H9 (cell line): ENCODE measurements at regions not wholly inside any gene's neighbourhood (a gene's known extent, or its start where the extent isn't known, plus 50 kb on each side); places are given as distances from the start of the nearest gene placed in this dataset.

ENCODE experiments used
- DNase-seq: peaks from one replicate; pipeline ENCODE4 v3.0.0-alpha.2; 2017
- H2AFZ ChIP-seq: one replicate; pipeline ENCODE4 v1.6.1; 2013; ENCODE audit warnings: mild to moderate bottlenecking, low read length, control low read depth, moderate library complexity
- H2AK5ac ChIP-seq: 2 replicates; pipeline ENCODE4 v1.6.1; 2013; ENCODE audit warnings: low read length, control low read depth, mixed read lengths; ENCODE audit not compliant: insufficient read length
- H2BK120ac ChIP-seq: one replicate; pipeline ENCODE4 v1.6.1; 2013; ENCODE audit warnings: low read depth, mild to moderate bottlenecking, low read length, control low read depth, inconsistent platforms; ENCODE audit not compliant: poor library complexity, severe bottlenecking
- H2BK12ac ChIP-seq: 2 replicates; pipeline ENCODE4 v1.6.1; 2013; ENCODE audit warnings: low read length, control low read depth, mixed read lengths, low read depth; ENCODE audit not compliant: insufficient read length
- H2BK15ac ChIP-seq: 2 replicates; pipeline ENCODE4 v1.6.1; 2013; ENCODE audit warnings: low read depth, low read length, control low read depth
- H2BK20ac ChIP-seq: one replicate; pipeline ENCODE4 v1.6.1; 2013; ENCODE audit warnings: low read depth, mild to moderate bottlenecking, low read length, control low read depth, inconsistent platforms; ENCODE audit not compliant: poor library complexity, severe bottlenecking
- H2BK5ac ChIP-seq: 2 replicates; pipeline ENCODE4 v1.6.1; 2013; ENCODE audit warnings: low read length, control low read depth, mixed read lengths; ENCODE audit not compliant: insufficient read length
- H3K14ac ChIP-seq: 2 replicates; pipeline ENCODE4 v1.6.1; 2013; ENCODE audit warnings: low read length, control low read depth; ENCODE audit not compliant: insufficient read depth
- H3K18ac ChIP-seq: 2 replicates; pipeline ENCODE4 v1.6.1; 2013; ENCODE audit warnings: low read depth, mild to moderate bottlenecking, mixed read lengths, low read length, control low read depth; ENCODE audit not compliant: insufficient read length
- H3K23ac ChIP-seq: 2 replicates; pipeline ENCODE4 v1.6.1; 2013; ENCODE audit warnings: low read length, control low read depth, mixed read lengths, low read depth; ENCODE audit not compliant: insufficient read length
- H3K23me2 ChIP-seq: 2 replicates; pipeline ENCODE4 v1.6.1; 2013; ENCODE audit warnings: low read depth, mild to moderate bottlenecking, mixed read lengths, low read length, control low read depth; ENCODE audit not compliant: insufficient read length, poor library complexity, severe bottlenecking
- H3K27ac ChIP-seq: 2 replicates; pipeline ENCODE4 v1.5.1; 2013; ENCODE audit warnings: low read length, control low read depth, mixed read lengths, low read depth; ENCODE audit not compliant: insufficient read length
- H3K27me3 ChIP-seq: 2 replicates; pipeline ENCODE4 v1.6.1; 2013; ENCODE audit warnings: low read length, control low read depth, inconsistent platforms; ENCODE audit not compliant: insufficient read depth
- H3K4ac ChIP-seq: 2 replicates; pipeline ENCODE4 v1.6.1; 2013; ENCODE audit warnings: low read depth, mild to moderate bottlenecking, control low read depth, inconsistent platforms, low read length, moderate library complexity
- H3K4me1 ChIP-seq: 2 replicates; pipeline ENCODE4 v1.6.1; 2013; ENCODE audit warnings: low read length, control low read depth, inconsistent platforms; ENCODE audit not compliant: insufficient read depth
- H3K4me2 ChIP-seq: 2 replicates; pipeline ENCODE4 v1.6.1; 2013; ENCODE audit warnings: low read length, control low read depth, mixed read lengths; ENCODE audit not compliant: insufficient read length, insufficient read depth
- H3K56ac ChIP-seq: 2 replicates; pipeline ENCODE4 v1.6.1; 2013; ENCODE audit warnings: low read depth, mild to moderate bottlenecking, mixed read lengths, low read length, control low read depth; ENCODE audit not compliant: insufficient read length
- H3K79me1 ChIP-seq: 2 replicates; pipeline ENCODE4 v1.6.1; 2013; ENCODE audit warnings: low read depth, mild to moderate bottlenecking, moderate library complexity, low read length, control low read depth, inconsistent platforms; ENCODE audit not compliant: insufficient read depth, poor library complexity, severe bottlenecking
- H3K79me2 ChIP-seq: 2 replicates; pipeline ENCODE4 v1.6.1; 2013; ENCODE audit warnings: low read length, control low read depth, inconsistent platforms; ENCODE audit not compliant: insufficient read depth
- H3K9ac ChIP-seq: 2 replicates; pipeline ENCODE4 v1.6.1; 2013; ENCODE audit warnings: low read length, control low read depth, mixed read lengths; ENCODE audit not compliant: insufficient read length; ENCODE audit errors: extremely low read depth
- H3K9me3 ChIP-seq: one replicate; pipeline ENCODE4 v1.6.1; 2013; ENCODE audit warnings: low read depth, low read length, inconsistent platforms; ENCODE audit not compliant: control insufficient read depth
- H3T11ph ChIP-seq: one replicate; pipeline ENCODE4 v1.6.1; 2013; ENCODE audit warnings: mild to moderate bottlenecking, low read length, control low read depth, inconsistent platforms
- H4K20me1 ChIP-seq: one replicate; pipeline ENCODE4 v1.6.1; 2013; ENCODE audit not compliant: control insufficient read depth, insufficient read length, insufficient read depth
- H4K5ac ChIP-seq: 2 replicates; pipeline ENCODE4 v1.6.1; 2013; ENCODE audit warnings: low read depth, mild to moderate bottlenecking, mixed read lengths, low read length, control low read depth; ENCODE audit not compliant: insufficient read length
- H4K8ac ChIP-seq: replicated peaks from 2 replicates; pipeline ENCODE4 v1.6.1; 2013; ENCODE audit warnings: low read length, control low read depth, mixed read lengths, low read depth; ENCODE audit not compliant: insufficient read length
- H4K91ac ChIP-seq: 2 replicates; pipeline ENCODE4 v1.6.1; 2013; ENCODE audit warnings: low read depth, mild to moderate bottlenecking, moderate library complexity, mixed read lengths, low read length, control low read depth; ENCODE audit not compliant: insufficient read length
- H3K27ac Mint-ChIP-seq, 3 experiments: 2 replicates in 2 of 3; 3 replicates in 1 of 3; pipeline ENCODE4 v1.8.0; 2020 to 2021; ENCODE audit warnings: mixed read lengths in 3 of 3, mild to moderate bottlenecking in 1 of 3, moderate library complexity in 1 of 3
- H3K27me3 Mint-ChIP-seq: 2 replicates; pipeline ENCODE4 v1.8.0; 2021; ENCODE audit warnings: low read depth, mild to moderate bottlenecking, moderate library complexity, mixed read lengths
- H3K36me3 Mint-ChIP-seq, 3 experiments: 2 replicates in 2 of 3; 3 replicates in 1 of 3; pipeline ENCODE4 v1.8.0; 2020 to 2021; ENCODE audit warnings: low read depth in 3 of 3, mixed read lengths in 3 of 3; ENCODE audit not compliant: insufficient read depth in 1 of 3
- H3K4me1 Mint-ChIP-seq, 2 experiments: 2 replicates each; pipeline ENCODE4 v1.8.0; 2020; ENCODE audit warnings: mixed read lengths in 2 of 2
- H3K4me3 Mint-ChIP-seq, 2 experiments: 2 replicates in 1 of 2; 3 replicates in 1 of 2; pipeline ENCODE4 v1.8.0; 2020 to 2021; ENCODE audit warnings: mild to moderate bottlenecking in 2 of 2, mixed read lengths in 2 of 2, moderate library complexity in 1 of 2
- H3K9me3 Mint-ChIP-seq, 2 experiments: 2 replicates in 1 of 2; 3 replicates in 1 of 2; pipeline ENCODE4 v1.8.0; 2020; ENCODE audit warnings: mild to moderate bottlenecking in 2 of 2, mixed read lengths in 2 of 2, moderate library complexity in 1 of 2
- WGBS: extraction: QIAGEN DNeasy Blood & Tissue Kit; methylation state at CpG from one replicate; pipeline ENCODE4 v1.1.7; 2013; ENCODE audit warnings: missing lambda C conversion rate, low lambda C conversion rate, mixed read lengths; ENCODE audit not compliant: insufficient read length; ENCODE audit errors: extremely low coverage; 5-methylcytosine and 5-hydroxymethylcytosine counted together
- TF ChIP-seq, protein P1 (sequence below): fragments of 200-600 bp; sonication (generic); conservative IDR thresholded peaks from 3 replicates; pipeline ENCODE4 v1.8.0; 2021; ENCODE audit warnings: antibody characterized with exemption, mild to moderate bottlenecking

DNA sequence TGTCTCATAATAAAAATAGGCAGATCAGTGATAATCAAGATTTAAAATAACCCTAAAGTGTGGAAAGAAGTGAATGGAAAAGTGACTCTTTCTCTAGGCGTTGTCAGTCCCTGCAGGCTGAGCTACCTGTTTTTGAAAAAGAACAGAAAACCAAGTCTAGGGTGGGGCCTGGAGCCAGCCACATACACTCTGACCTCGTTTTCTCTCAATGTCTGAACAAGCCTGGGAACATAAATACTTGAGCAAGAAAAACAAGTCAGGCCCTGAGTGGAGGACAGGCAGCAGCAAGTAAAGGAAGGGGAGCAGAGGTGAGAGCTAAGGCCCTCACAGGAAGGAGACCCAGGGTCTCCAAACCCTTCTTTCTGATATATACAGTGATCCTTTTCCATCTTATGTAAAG, 91.7 kb upstream of the HPF1 start:
- no peaks in the 10 kb centered on the region for H3K79me1 ChIP-seq
- H3K79me2 ChIP-seq: no peaks in the 10 kb centered on the region
- H3K23ac ChIP-seq: no peak overlapping the region
- H2BK120ac ChIP-seq: no peak overlapping the region
- Mint-ChIP-seq H3K36me3 (no peaks in the 10 kb centered on the region), H3K27me3 (no peaks in the 10 kb centered on the region), H3K9me3 (no peaks in the 10 kb centered on the region), H3K4me1 (peaks cover 5 to 7% of the 10 kb centered on the region in 2 experiments), H3K4me3 (no peak overlapping the region), H3K27ac (no peak overlapping the region; a peak in 2 of 7 replicates)
- H2BK20ac ChIP-seq: no peak overlapping the region
- no peak overlapping the region for H3K9ac ChIP-seq
- H3K56ac ChIP-seq: no peak overlapping the region
- no peak overlapping the region for H2BK5ac ChIP-seq
- no peak overlapping the region for H3K27ac ChIP-seq
- no peak overlapping the region for H4K91ac ChIP-seq
- no peak overlapping the region for H4K5ac ChIP-seq
- H3T11ph ChIP-seq: no peak overlapping the region
- H2BK15ac ChIP-seq: no peak overlapping the region
- H3K23me2 ChIP-seq: no peaks in the 10 kb centered on the region
- H3K27me3 ChIP-seq: no peaks in the 10 kb centered on the region
- no peak overlapping the region for H3K4ac ChIP-seq
- H3K14ac ChIP-seq: no peak overlapping the region
- H2BK12ac ChIP-seq: no peak overlapping the region
- H3K18ac ChIP-seq: no peak overlapping the region
- no CpG with 5 or more reads among the region's 2 CpGs for WGBS
- no peak overlapping the region for H2AFZ ChIP-seq
- no peaks in the 10 kb centered on the region for H3K4me1 ChIP-seq
- no peak overlapping the region for H2AK5ac ChIP-seq
- no peaks in the 10 kb centered on the region for H3K9me3 ChIP-seq
- H3K4me2 ChIP-seq: no peak overlapping the region
- H4K20me1 ChIP-seq: no peaks in the 10 kb centered on the region
- TF ChIP-seq, protein P1, sequence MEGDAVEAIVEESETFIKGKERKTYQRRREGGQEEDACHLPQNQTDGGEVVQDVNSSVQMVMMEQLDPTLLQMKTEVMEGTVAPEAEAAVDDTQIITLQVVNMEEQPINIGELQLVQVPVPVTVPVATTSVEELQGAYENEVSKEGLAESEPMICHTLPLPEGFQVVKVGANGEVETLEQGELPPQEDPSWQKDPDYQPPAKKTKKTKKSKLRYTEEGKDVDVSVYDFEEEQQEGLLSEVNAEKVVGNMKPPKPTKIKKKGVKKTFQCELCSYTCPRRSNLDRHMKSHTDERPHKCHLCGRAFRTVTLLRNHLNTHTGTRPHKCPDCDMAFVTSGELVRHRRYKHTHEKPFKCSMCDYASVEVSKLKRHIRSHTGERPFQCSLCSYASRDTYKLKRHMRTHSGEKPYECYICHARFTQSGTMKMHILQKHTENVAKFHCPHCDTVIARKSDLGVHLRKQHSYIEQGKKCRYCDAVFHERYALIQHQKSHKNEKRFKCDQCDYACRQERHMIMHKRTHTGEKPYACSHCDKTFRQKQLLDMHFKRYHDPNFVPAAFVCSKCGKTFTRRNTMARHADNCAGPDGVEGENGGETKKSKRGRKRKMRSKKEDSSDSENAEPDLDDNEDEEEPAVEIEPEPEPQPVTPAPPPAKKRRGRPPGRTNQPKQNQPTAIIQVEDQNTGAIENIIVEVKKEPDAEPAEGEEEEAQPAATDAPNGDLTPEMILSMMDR: no peak
- DNase-seq: no peak
- no peak overlapping the region for H4K8ac ChIP-seq
